ENCODE measurements at regions not wholly inside any gene's neighbourhood (a gene's known extent, or its start where the extent isn't known, plus 50 kb on each side); places are given as distances from the start of the nearest gene placed in this dataset.

DNA sequence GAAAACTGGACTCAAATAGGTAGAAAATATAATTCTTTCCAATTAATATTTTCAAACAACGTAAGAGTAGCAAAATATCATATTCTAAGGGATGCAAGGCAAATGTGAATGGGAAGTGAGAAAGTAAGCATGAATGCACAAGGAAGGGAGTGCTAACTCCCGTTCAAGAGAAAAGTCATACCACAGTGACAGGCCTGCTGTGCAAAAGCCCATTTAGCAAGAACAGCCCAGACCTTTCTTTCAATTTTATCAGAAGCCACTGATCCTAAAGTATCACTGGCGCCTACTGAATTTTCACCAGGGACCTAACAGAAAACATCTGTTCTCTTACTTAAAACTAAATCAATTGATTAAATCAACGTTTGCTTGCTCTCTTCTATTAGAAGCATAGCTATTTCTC lies 157.9 kb upstream of the DKK2 start:
- no peaks in the 10 kb centered on the region for H3K9me3 Mint-ChIP-seq (ENCODE audit: unreplicated experiment)
- no peak for DNase-seq (ENCODE audit: extremely low spot score, unreplicated experiment)
- no peak overlapping the region for H3K4me3 Mint-ChIP-seq (ENCODE audit: unreplicated experiment)
- no peak overlapping the region for H3K27ac Mint-ChIP-seq (ENCODE audit: unreplicated experiment)
- H3K27me3 Mint-ChIP-seq (ENCODE audit: unreplicated experiment): no peaks in the 10 kb centered on the region
- H3K36me3 Mint-ChIP-seq (ENCODE audit: unreplicated experiment): peaks cover 3% of the 10 kb centered on the region
- TF ChIP-seq, protein P1, sequence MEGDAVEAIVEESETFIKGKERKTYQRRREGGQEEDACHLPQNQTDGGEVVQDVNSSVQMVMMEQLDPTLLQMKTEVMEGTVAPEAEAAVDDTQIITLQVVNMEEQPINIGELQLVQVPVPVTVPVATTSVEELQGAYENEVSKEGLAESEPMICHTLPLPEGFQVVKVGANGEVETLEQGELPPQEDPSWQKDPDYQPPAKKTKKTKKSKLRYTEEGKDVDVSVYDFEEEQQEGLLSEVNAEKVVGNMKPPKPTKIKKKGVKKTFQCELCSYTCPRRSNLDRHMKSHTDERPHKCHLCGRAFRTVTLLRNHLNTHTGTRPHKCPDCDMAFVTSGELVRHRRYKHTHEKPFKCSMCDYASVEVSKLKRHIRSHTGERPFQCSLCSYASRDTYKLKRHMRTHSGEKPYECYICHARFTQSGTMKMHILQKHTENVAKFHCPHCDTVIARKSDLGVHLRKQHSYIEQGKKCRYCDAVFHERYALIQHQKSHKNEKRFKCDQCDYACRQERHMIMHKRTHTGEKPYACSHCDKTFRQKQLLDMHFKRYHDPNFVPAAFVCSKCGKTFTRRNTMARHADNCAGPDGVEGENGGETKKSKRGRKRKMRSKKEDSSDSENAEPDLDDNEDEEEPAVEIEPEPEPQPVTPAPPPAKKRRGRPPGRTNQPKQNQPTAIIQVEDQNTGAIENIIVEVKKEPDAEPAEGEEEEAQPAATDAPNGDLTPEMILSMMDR (IDR thresholded peaks at IDR 0.05): no peak
- H3K4me1 Mint-ChIP-seq (ENCODE audit: unreplicated experiment): peaks cover 29% of the 10 kb centered on the region

DNA sequence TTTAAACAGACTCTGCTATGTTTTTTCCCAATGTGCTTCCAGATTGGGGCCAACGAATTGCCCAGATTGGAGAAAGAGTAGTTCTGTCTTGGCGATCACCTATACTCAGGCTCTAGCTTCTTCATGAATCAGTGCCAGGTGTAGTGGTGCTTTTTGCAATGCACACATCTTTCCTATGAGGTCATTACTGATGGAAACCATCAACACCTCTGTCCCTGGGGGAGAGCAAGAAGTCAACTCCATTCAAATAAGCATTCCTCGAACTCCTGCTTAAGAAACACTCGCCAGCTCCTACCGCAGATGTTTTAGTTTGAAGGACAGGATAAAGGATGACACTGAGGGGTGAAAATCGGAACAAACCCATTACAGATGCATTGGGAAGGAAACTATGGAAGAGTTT lies 156.5 kb upstream of the DKK2 start:
- H3K4me3 Mint-ChIP-seq (ENCODE audit: unreplicated experiment): no peak overlapping the region
- H3K9me3 Mint-ChIP-seq (ENCODE audit: unreplicated experiment): no peaks in the 10 kb centered on the region
- TF ChIP-seq, protein P1 (IDR thresholded peaks at IDR 0.05): no peak
- H3K36me3 Mint-ChIP-seq (ENCODE audit: unreplicated experiment): peaks cover 3% of the 10 kb centered on the region
- no peaks in the 10 kb centered on the region for H3K27me3 Mint-ChIP-seq (ENCODE audit: unreplicated experiment)
- no peak overlapping the region for H3K27ac Mint-ChIP-seq (ENCODE audit: unreplicated experiment)
- H3K4me1 Mint-ChIP-seq (ENCODE audit: unreplicated experiment): peaks cover 43% of the 10 kb centered on the region
- no peak for DNase-seq (ENCODE audit: extremely low spot score, unreplicated experiment)

DNA sequence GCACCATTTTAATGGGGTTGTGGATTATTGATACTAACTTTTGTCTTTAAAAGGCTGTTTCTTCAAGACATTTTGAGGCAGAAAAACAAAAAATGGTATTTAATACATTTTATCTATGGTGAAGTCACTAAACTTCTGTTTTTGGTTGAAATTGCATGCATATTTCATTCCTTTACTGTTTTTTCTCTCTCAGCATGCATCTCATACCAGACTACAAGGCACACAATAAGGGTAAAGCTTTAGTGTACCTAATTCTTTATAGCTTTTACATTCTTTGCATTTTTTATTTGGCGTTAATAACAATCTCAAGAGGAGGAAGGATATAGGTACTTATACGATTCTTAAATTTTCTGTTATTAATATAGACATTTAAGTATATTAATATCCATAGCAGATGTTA lies 151.0 kb upstream of the DKK2 start:
- no peak for DNase-seq (ENCODE audit: extremely low spot score, unreplicated experiment)
- Mint-ChIP-seq H3K27me3 (ENCODE audit: unreplicated experiment) (no peaks in the 10 kb centered on the region), H3K9me3 (ENCODE audit: unreplicated experiment) (peaks cover 5% of the 10 kb centered on the region), H3K27ac (ENCODE audit: unreplicated experiment) (peak overlapping the region; percentile 75), H3K4me1 (ENCODE audit: unreplicated experiment) (peaks cover 68% of the 10 kb centered on the region), H3K36me3 (ENCODE audit: unreplicated experiment) (peaks cover 5% of the 10 kb centered on the region), H3K4me3 (ENCODE audit: unreplicated experiment) (no peak overlapping the region)
- TF ChIP-seq, protein P1 (IDR thresholded peaks at IDR 0.05): no peak

DNA sequence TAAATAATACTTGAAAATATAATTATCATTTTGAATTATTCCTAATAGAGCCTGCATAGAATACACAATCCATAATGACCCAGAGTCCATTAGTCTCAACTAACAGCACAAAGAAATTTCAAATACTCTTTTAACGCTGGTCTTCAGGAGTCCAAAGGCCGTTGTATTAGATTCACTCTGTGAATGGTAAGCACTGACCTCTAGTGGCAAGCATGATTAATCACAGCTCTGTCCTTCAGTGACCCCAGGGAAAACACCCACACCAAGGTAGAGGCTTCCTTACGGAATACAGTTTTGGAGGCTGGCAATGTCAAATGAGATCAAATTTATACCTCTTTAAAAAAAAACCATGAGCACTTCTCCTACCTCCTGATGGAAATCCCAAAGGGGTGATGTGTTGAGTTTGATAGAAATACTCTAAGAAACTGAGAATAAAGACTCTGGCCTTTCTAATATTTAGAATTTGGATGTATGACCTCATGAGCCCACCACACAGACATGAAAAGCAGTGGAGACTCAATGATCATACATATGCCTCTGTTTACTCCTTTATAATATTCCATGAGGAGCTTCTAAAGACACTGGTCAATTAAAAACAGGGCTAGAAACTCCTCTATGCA lies 147.2 kb upstream of the DKK2 start:
- Mint-ChIP-seq H3K9me3 (ENCODE audit: unreplicated experiment) (peaks cover 5% of the 10 kb centered on the region), H3K27me3 (ENCODE audit: unreplicated experiment) (no peaks in the 10 kb centered on the region), H3K36me3 (ENCODE audit: unreplicated experiment) (peaks cover 4% of the 10 kb centered on the region), H3K4me1 (ENCODE audit: unreplicated experiment) (peaks cover 55% of the 10 kb centered on the region), H3K4me3 (ENCODE audit: unreplicated experiment) (no peak overlapping the region), H3K27ac (ENCODE audit: unreplicated experiment) (peak overlapping the region; percentile 53)
- DNase-seq (ENCODE audit: extremely low spot score, unreplicated experiment): no peak
- TF ChIP-seq, protein P1 (IDR thresholded peaks at IDR 0.05): peak; percentile 90

DNA sequence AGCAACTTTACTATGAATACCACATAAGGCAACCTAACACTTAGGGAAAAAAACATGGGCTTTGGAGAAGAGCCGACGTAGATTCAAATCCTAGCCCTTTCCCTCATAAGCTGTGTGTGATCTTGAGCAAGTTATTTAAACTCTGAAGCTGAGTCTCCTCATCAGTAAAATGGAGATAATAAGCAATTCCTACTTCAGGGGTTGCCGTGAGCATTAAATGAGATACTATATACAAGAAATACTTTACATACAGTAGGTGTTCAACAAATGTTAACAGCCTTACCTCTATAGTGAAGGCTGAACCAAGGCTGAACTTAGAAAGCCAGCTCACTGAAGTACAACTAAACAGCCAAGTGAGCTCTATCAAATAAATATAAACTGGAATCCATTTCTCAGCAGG lies 146.2 kb upstream of the DKK2 start:
- H3K36me3 Mint-ChIP-seq (ENCODE audit: unreplicated experiment): peaks cover 4% of the 10 kb centered on the region

More for the DNA sequence above, 146.2 kb upstream of the DKK2 start:
- peaks cover 46% of the 10 kb centered on the region for H3K4me1 Mint-ChIP-seq (ENCODE audit: unreplicated experiment)
- H3K4me3 Mint-ChIP-seq (ENCODE audit: unreplicated experiment): no peak overlapping the region
- TF ChIP-seq, protein P1 (IDR thresholded peaks at IDR 0.05): no peak
- H3K9me3 Mint-ChIP-seq (ENCODE audit: unreplicated experiment): peaks cover 5% of the 10 kb centered on the region
- no peak for DNase-seq (ENCODE audit: extremely low spot score, unreplicated experiment)
- no peaks in the 10 kb centered on the region for H3K27me3 Mint-ChIP-seq (ENCODE audit: unreplicated experiment)
- H3K27ac Mint-ChIP-seq (ENCODE audit: unreplicated experiment): no peak overlapping the region

Measured in osteocyte (in vitro differentiated cells).